Activated CD8-positive, alpha-beta memory T cell treated with anti-CD3 and anti-CD28 coated beads for 24 hours (primary cell): ENCODE measurements at regions not wholly inside any gene's neighbourhood (a gene's known extent, or its start where the extent isn't known, plus 50 kb on each side); places are given as distances from the start of the nearest gene placed in this dataset.

Source experiments
- DNase-seq: peaks from one replicate; pipeline ENCODE4 v3.0.0-alpha.2; 2020

DNA sequence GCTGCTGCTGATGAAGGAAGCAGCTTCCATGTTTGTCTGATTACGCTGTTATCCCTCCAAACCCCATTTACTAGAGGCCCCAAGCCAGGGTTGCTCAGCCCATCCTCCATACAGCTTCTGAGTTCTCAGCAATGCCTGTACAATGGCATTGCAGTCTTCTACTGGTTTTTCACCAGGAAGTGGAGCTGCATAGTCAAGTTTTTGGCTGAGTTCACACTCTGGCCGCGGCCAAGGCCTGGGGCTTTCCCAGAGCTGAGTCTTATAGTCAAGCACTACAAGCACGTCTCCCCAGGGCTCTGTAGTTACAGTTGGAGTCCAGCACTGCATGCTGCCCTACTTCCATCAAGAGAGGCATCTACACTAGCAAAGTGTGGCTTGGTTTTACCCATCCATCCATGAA, 182.5 kb downstream of the POU4F1 start:
- DNase-seq, result no peak

DNA sequence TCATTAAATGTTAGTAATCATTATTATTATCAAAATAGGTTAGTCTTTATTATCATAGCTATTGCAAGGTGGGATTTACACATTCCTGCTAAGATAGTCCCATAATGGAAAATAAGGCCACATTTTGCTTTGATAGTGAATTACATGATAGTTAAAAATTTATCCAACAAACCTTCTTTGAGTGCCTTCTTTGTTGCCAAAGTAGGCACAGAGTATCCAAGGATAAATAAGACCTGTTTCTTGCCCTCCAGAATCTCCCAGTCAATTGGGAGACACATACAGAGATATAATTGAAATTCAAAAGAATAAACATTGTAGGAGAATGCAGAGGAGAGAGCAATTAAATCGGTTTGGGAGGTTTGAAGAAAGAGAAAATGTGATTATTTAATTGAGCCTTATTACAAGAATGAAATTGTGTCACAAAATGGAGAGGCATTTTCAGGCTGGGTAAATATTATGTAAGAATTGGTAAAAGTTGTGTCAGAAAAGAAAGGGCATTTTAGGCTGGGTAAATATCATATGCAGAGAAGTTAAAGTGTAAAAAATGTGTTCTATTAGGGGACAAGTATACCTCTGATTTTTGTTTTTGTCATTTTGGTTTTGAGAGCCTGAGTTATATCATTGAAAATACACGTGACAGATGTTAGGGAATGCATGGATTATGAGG, 189.3 kb downstream of the POU4F1 start:
- no peak for DNase-seq

DNA sequence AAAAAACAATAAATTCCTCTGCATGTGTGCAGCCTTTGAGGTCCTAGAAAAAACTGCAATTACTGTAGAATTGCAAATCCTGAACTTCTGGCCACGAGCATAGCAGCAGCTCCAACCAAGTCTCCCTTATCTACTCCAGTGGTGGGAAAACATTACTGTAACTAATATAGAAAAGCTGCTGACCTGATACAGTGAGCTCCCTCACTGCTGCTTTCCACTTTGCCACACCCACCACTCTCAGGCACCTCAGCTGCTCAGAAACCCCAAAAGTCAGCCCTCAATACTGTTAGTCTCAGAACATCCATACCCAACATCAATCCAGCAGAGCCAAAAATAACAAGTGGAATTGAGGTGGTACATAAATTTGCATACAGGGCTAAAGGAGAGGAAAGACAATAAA, 192.5 kb downstream of the POU4F1 start:
- DNase-seq, result no peak

DNA sequence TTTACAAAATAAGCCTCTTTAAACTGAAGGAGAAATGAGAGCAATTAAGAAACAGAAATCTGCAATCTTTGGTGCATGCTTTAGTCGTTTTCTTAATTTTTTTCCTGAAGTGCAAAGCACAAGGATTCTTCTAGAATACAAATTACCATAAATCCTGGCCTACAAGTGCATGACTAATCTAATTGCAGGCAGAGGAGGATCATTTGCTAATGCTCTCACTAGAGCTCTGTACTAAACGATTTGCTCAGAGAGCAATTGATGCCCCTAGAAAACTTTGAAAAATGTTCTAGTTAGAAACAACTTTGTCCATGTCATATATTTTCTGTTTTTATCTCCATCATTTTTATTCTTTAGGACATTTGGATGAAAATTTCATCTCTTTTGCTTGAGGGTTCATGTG, 193.2 kb downstream of the POU4F1 start:
- no peak for DNase-seq

DNA sequence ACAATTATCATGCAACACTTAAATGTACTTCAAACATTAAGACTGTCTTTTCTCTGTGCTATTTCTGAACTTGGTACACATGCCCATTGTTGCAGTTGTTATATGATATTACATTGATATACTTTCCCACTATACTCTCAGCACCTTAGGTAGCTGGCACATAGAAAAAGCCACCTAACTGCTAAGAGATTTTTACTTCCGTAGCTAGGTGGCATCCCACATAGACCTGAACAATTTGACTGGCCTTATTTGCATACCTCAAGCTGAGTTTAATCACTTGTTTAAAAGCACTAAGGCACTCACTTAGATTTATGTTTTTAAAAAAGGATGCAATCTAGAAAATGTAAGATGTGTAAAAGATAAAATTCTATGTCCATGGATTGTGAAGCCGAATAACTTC, 194.2 kb downstream of the POU4F1 start:
- DNase-seq, result no peak

DNA sequence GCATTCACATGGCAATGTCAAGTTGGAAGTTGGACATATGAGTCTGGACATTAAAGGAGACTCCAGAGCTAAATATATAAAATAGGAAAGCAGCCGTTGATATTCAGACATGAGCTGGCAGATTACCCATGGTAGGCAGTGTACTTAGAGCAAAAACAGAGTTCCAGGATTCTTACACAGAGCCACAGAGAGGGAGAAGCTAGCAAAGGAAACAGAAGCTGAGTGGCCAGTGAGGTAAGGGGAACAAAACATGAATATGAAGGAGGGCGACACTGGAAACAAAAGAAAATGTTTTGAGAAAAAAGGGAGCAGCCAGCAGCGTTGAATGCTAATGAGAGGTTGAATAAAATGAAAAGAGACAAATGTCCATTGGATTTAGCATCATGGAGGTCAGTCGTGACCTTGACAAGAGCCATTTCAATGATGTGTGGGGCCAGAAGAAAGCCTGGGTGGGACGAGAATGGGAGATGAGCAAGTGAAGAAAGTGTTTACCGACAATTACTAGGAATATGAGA, 198.4 kb downstream of the POU4F1 start:
- no peak for DNase-seq

DNA sequence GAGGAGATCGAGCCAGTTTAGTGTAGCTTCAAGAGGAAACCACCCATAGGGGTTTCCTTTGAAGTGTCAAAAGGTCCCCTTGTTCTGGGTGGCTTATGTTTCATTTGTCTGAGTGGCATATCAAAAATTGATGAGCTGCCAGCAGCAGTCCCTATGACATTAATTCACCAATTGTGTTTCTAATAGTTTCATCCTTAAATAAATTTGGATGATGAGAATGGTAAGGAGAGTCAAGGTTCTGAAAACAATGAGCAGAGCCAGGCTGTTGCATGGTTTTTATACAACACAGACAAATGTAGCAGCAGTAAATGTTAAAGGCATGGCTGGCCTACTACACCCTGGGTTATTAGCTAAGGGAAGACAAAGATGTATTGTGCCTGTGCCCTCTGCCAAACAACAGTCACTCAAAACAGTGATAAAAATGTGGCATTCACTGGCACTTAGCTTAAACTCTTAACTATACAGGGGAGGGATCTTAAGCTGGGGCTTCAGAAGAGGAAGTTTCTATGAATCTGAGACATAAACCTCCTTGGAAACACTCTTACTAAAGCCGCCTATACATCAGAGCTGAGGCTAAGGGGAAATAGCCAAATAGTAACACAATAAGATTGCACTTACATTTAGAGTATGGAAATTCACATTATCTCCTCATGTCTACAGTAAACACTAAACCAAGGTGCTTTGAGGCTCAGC, 200.5 kb downstream of the POU4F1 start:
- DNase-seq, result no peak

DNA sequence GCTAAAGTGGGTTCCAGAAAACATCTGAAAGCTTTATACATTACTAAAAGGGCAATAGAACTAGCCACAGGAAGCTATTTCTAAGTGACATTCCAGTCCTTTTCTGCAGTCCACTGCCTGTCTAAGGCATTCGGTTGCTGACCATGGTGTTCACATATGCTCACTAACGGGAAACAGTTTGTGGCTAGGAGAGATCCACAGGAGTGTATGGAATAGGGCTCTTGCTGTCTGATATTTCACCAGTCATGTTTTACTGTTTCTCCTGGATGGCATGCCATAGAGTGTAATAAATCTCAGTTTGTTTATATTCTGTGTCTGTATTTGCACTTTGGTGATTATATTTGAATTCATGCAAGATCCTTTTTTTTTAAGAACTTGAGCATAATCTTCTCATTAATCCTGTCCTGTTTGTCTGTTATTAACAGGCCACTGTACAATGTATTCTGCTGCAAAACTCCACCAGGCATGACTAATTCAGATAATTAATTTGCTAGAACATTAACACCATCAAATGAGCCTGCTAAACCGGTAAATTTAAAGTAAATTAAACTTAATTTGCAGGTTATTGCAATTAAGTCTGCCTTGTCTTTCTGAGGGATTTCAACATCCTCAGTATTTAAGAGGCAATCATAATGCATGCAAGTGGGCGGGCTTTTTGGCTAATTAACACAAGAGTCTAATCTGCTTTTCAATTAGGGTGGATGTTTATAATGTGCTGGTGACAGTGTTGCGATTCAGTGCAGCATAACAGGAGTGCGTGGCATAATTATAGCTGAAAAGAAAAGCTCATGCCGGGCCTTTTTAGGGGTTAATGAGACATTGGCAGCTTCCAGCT, 201.3 kb downstream of the POU4F1 start:
- no peak for DNase-seq

DNA sequence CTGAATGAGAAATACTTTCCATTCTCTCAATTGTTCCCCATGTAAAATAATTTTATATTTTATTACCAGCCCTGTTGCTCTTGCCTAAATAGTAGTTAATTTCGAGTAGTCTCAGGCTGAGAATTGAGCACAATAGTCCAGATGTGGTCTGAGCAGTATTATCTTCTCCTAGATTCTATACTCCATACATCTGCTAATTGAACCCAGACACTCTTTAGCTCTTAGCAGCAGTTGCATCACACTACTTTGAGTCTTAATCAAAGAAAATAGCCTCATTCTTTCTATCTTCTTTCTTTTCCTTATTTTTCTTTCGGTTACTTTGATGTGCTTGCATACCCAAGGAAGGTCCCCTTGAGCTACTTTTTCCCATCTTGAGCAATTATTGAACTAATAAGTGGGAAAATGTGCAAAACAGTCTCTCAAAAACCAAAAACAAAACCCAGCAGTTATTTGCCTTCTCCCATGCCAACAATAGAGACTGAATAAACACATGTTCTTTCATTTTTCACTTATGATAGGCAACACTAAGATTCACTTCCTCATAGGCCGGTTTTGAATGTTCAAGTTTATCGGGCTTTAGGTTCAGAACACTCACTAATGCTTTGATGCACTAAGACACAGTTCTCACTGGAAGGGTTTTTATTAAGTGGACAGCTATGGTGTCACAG, 204.5 kb downstream of the POU4F1 start:
- no peak for DNase-seq

DNA sequence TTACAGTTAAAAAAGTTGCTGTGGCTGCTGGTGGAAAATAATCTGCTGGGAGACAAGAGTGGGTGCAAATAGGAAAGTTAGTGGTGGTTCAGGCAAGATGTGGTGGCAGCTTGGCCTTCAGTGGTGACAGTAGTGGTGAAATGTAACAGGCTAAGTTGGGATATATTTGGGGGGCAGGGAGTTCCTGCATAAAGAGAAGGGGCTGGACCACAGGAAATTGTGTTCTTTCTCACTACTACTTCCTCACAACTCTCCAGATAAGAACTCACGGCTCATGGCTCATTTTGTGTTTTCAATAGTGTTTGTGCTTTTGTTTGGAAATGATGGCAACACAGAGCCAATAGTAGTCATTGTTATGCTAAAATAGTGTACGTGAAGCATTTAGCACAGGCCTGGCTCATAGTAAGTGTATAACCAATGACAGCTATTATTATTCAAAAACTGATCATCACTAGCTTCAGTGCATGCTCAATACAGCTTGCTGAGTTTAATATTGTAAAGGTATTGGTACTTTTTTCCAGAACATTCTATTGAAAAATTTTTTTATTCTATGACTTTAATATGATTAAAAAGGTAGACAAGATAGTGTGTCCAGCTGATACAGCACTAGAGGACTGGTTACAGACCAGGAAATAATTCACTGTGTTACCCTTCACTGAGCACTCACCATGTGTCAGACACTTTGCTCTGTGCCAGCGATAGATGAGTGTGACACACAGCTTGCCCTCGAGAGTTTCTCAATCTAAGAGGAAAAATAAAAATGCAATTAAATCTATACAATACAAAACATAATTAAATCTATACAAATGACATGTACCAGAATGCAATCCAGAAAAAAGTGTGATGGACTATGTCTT, 209.8 kb downstream of the POU4F1 start:
- no peak for DNase-seq

DNA sequence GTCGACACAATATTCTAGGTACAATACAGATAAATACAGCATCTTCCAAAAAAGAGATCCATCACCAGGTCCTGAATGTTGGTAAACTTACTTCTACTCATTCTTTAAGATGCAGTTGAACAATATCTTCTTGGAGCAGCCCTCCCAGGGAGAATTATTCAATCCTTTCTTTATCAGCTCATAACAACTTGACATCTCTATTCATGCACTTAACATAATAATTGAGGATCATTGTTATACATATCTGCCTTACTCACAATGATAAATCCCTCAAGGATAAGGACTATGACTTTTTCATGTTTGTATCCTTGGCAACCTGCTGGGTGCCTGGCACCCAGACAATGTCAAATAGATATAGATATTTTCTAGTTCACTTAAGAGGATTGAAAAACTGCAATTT, 219.5 kb downstream of the POU4F1 start:
- DNase-seq, result no peak

DNA sequence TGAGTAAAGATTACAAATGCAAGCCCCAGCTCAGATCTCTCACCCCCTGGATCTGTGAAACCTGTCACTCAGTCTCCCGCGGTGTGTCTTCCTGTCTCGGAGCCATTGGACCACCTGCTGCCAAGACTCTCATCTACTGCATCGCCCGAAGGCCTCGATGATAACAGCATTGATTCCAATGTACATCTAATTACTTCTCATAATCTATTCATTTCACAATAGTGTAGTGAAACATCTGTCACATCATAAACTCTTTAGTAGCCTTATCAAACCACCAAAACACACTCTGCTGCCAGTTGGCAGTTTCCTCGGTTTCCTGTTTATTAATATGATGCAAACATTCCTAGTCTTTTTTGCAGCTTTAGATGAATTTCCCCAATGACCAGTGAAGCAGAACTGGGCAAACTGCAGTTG, 220.3 kb downstream of the POU4F1 start:
- DNase-seq, result no peak

DNA sequence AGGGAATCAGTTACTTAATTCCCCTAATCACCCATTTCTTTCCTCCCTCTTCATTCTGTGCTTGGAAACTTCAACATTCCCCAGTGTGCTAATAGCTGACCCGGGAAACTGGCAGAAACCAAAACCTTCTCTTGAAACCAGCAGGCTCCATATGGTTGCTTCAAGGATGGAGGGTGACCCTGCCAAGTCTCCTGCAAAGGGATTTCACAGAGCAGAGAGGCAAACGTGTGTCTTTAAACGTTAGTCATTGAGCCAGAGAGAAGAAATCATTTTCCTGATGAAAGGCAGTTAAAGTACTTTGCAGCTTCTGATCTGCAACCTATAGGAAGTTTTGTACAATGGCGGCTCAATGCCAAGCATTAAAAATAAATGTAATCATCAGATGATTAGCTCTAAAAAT, 220.9 kb downstream of the POU4F1 start:
- no peak for DNase-seq

DNA sequence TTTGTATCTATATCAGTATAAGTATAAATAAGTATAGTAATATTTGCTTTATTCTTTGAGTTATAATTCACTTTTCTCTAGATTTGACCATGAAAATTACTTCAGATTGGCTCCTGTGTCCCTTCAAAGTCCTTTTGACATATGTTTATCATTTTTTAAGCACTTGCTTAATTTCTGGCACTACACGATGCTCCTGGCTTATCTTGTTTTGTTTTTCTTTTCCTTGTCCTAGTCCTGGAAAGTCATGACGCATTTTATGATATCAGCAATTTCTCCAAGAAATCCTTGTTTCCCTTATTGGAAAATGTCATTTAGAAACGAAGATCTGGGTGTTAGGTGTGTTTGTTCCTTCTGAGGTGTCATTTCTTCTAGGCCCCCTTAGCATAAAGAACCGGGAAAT, 226.5 kb downstream of the POU4F1 start:
- DNase-seq, result no peak

DNA sequence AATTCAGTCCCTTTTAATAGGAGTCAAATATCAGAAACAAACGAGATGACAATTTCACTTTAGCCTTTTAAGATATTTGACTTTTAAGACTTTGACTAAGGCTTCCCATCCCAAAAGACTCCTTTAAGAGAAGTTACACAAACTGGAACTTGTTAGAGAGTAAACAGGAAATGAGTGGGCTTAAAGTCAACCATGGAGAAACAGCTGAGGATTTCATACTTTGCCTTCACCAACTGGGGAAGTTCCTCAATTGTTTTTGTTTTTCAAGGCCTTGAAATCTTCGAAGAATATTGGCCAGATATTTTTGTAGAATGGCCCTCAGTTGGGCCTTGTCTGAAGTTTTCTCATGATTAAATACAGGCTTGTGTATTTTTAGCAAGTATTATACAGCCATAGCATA, 227.3 kb downstream of the POU4F1 start:
- DNase-seq, result no peak

DNA sequence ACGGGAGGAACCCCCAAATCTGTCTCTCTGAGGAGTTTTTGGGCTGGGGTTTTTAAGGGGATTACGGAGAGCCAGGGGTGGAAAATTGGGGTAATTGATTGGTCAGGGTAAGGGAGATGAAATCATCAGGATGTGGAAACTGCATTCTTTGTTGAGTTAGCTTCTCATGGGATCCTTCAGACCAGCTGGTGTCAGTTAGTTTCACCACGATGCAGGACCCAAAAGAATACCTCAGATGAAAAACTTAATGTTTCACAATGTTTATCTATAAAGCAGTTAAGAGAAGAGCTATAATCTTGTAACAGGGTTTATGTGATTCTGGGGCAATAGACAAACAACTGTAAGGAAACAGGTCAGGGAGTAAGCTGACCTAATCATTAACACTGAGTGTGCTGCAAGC, 230.8 kb downstream of the POU4F1 start:
- DNase-seq, result no peak

DNA sequence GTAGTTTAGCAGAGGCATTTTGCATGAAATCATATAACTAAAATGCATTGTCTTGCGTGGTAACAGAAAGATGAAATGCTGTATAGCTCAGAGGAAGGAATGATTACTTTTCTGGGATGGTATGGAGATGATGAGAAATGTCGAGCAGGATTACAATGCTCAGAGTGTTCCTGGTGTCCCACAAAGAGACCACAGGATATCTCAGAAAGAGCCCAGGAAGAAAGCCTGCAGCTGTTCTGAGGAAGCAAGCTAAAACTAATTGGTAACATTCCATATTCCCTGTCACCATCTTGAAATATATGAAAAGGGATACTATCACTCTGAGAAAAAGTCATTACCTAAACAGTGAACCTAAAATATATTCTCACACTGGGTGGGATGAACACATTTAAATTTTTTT, 233.1 kb downstream of the POU4F1 start:
- no peak for DNase-seq

DNA sequence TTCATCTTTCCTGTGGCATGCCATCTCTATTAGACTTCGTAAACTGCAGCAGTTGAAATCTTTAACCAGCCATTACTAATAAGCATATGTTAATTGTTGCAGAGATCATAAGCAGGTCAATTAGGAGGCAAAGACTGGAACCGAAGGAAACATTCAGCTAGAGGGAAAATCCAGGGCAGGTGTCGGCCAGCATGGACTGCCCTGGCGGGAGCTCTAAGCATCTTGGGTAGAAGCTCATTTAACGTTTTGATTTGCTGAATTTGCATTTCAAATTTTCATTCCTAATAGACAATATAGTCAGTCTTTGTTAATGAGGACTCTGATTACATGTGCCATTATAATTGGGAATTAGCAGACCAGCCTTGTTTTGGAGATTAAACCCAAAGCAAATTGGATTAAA, 238.6 kb downstream of the POU4F1 start:
- DNase-seq, result no peak

DNA sequence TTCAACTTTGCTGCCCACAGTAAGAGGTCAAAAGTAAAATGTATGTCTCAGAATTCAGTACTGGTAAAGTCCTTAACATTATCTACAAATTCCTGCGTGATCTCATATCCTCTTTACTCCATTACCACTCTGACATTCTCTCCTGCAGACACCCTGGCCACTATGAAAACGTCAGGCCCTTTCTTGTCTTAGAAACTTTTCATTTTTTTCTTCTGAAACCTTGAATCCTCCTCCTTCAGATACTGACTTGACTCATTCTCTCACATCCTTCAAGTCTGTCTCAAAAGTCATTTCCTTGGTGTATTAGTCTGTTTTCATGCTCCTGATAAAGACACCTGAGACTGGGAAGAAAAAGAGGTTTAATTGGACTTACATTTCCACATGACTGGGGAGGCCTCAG, 262.3 kb downstream of the POU4F1 start:
- DNase-seq, result no peak

DNA sequence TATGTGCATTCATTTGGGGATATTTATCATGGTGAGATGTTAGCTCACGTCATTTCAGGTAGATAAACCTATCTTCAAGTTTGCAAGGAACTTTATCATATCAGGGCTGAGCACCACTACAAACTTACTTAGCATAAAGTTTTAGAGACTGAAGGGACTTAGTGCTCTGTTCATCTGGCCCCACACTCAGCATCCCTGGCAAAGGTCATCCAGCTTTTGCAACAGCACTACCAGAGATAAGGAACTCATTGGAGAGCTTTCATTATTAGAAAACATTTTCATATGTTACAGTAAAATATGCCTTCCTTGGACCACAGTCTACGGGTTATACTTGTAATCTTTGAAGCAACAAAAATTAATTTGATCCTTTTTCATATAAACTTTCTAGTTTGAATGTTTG, 263.4 kb downstream of the POU4F1 start:
- no peak for DNase-seq

DNA sequence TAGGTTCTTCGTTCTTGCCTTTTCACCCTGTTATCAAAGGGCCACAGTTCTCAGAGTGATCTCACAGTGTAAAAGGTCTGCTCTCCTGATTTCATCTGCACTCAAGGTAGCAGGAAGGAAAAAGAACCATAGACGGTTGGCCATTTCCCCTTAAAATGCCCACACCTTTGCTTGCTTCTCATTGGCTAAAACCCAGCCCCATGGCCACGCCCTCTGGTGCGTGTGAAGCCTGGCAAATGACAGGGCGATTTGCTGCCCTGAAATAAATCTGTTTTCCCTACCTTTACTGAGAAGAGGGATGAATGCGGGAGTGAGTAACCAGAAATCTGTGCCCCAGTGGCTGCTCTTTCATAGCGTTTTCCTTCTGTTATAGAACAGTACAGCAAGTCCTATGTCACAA, 269.3 kb downstream of the POU4F1 start:
- DNase-seq, result no peak

DNA sequence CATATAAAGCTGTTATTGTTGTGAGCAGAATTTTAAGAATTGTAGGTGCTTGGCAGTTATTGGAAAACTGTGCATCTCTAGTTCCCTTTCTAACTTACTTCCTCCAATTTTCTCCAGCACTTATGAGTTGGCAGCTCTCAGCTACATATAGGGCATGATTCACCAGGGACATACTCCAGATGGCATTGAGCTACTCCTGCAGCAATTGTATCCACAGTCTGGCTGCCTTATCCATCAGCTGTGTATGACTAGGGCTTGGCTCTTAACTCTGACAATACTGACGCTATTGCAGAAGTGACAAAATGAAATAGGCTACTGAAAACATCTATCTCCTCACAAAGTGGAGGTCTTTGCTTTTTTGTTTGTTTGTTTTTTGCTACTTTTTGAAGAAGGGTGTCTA, 276.7 kb downstream of the POU4F1 start:
- no peak for DNase-seq
